Activated CD4-positive, alpha-beta T cell treated with anti-CD3 and anti-CD28 coated beads, Interleukin-2, amount 50 U/mL, for 24 hours (primary cell): ENCODE measurements at regions not wholly inside any gene's neighbourhood (a gene's known extent, or its start where the extent isn't known, plus 50 kb on each side); places are given as distances from the start of the nearest gene placed in this dataset.

Source experiments
- DNase-seq, 2 donors: peaks; one replicate each; pipeline ENCODE4 v3.0.0-alpha.2; 2020; ENCODE audit warnings: low read depth in 1 of 2, low spot score in 1 of 2

- DNase-seq: no peak
Observed at GRCh38 chr1:29454616-29455380, 218.5 kb downstream of the PTPRU start.

DNA sequence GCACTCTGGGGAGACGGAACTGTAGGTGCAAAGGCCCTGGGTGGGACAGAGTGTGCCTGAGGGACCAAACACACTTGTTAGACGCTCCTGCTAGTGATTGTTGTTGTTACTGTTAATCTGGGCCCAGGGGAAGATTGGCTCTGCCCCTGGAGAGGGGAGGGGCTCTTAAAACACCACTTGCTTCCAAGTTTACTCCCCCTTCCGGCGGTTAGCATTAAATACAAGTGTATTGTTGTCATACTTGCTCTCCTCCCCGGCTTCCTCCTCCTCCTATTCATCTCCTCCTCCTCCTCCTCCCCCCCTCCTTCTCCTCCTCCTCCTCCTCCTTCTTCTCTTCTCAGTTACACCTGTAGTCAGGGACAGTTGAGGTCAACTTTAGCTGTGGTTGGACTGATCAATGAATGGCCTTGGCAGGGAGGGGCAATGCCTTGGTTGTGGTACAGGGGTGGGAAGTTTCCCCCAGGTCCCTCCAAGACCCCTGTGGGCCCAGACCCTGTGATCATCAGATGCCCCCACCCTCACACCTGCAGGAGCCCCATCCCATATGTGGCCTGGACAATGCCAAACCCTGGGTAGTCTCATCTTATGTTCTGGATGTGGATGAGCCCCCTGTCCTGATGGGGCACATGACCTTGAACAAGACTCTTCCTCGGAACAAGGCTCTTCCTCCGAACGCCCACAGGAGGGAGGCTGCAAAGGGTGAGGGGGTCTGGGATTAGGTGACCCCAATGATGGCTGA lies 217.3 kb downstream of the PTPRU start:
- DNase-seq: no peak

DNA sequence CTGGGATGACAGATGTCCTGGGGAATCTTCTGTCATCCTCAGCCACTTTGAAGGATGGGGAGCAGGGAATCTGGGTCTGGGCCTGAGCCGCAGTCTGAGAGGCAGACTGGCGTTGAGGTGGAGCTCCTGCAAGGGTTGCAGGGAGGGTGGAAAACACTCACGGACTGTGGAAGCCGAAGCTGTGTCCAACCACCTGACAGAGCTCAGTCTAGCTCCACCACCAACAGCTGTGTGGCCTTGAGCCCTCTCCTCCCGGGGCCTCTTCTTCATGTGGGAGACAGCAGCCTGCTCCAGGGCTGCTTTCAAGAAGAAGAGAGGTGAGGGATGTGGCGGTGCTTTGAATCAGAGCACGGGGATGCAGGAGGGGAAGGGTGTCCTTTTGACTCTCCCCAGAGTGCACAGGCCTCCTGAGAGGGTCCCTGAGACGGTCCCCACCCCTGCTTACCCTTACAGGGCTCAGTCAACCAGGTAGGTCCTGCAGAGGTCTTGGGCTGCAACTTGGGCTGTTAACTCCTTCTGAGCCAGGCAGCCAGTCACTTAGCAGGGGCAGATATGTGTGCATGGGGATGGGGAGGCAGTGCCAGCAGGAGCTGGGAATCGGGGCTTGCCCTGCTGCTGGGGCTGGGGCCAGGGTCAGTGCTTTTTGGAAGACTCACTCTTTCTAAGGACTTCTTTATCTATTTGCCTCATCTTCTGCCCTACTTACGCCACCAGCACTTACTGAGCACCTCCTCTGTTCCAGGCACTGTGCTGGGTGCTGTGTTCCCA lies 216.3 kb downstream of the PTPRU start:
- no peak for DNase-seq

DNA sequence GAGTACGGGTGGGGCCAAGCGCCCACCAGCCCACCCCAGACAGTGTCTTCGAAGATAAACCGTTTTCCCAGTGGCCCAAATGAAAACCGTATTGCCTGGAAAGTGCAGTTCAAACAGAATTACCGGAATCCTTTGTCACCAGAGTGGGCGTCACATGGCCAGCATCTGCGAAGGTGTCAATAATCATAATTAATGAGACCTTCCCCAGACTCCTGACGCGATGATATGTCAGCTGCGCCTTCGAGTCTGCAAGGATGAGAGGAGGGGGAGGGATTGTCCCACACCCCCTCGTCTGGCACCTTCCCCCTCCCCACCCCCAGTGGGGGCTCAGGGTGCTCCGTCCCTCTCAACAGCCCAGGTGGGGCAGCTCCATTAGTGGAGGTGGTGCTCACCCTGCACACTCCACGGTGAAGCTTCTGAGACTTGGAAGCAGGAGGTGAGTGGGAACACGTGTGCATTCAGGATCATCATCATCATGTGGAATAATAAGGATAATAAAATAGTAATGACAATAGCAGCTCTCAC lies 215.1 kb downstream of the PTPRU start:
- no peak for DNase-seq

DNA sequence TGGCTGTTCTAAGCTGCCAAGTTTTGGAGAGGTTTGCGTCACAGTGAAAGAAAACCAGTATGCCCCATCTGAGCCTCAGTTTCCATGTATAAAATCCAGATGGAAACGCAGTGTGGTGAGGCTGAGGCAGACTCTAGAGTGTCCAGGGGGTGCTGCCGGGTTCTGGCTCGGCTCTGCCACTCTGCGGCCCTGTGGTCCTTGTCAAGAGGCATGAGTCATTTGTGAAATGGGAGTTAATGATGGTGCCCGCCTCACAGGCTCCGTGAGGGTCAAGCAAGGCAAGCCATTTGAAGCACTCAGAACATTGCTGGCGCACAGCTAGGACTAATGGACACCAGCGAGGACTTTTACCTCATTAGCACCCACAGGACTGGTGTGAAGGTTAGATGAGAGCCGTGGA lies 214.3 kb downstream of the PTPRU start:
- DNase-seq: no peak

- no peak for DNase-seq
Observed at GRCh38 chr1:29448456-29449235, 212.3 kb downstream of the PTPRU start.

- no peak for DNase-seq
Observed at GRCh38 chr1:29447368-29447767, 211.0 kb downstream of the PTPRU start.

GRCh38 chr1:29444782-29445729 lies 208.7 kb downstream of the PTPRU start:
- DNase-seq: no peak

- no peak for DNase-seq
Observed at GRCh38 chr1:29444081-29444715, 207.9 kb downstream of the PTPRU start.

DNA sequence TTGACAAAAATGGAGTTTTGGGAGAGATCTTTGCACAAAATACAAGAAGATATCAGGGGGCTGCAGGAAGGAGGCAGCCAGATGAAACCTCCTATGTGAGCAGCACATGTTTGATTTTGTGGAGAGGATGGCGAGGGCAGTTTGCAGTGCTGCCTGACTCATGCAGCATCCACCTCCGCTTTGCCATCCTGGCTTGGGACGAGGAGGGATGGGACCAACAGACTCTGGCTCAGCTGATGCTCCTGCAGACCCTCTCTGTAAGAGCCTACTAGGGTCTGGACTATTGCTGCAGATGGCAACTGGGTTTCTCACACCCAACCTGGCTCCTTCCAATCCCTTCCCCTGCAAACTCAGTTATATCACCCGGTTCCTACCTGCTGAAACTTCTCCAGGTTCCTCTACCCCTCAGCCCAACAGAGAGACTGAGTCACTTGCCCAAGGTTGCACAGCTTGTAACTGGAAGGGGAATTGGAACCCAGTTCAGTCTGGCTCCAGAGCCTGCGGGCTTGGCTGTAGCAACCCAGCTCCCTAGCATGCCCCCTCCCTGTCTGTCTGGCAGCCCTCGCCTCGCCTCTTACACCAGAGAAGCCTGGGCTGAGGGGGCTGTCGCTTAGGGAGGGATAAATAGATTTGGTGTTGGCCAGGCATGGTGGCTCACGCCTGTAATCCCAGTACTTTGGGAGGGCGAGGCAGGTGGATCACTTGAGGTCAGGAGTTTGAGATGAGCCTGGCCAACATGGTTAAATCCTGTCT lies 205.8 kb downstream of the PTPRU start:
- no peak for DNase-seq

DNA sequence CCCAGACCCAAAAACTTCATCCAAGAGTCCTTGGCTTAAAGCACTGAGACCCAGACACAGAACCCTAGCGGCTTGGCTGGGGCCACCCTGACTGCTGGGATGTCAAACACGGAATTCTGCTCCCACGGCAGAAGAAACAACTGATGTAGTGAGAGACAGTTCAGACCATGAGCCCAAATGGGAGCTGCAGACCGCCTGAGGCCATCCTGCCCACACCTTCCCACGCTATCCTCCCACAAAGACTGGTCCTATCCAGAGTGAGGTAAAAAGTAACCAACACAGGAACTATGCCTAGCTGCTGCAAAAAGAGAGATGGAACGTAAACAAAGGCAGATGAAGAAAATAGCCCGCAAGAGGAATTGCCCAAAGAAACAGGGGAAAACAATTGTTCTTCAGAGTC lies 203.3 kb downstream of the PTPRU start:
- no peak for DNase-seq

DNA sequence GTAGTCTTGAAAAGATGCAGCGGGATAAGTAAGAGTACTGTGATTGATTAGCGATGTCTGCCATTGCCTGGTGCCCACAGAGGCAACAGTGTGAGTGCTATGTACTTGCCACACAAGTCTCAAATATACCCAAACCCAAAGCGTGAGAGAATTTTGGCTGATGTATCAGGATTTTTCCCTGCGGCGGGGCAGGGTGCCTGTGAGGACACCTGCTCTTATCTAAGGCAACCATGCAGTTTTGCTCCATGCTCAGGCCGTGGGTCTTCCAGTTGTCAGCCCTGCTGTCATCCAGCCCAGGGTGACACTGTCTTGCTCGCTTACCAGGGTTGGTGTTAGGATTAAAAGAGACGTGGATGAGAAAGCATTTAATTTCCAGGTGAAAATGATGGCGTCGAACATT lies 202.7 kb downstream of the PTPRU start:
- DNase-seq: no peak

DNA sequence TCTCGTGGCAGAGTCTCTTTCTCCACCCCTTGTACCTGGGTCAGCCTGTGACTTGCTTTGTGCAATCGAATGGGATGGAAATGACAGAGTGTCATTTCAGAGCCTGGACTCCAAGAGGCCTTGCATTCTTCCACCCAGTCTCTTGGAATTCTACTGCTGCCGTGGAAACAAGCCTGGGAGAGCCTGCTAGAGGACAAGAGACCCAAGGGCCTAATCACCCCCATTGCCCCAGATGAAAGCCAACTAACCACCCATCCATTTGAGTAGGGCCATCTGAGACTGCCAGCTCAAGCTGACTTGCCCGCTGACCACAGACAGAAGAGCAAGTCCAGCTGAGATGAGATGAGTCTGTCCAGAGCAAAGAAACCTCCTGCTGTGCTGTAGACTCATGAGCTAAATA lies 201.6 kb downstream of the PTPRU start:
- DNase-seq: no peak

GRCh38 chr1:29436181-29436785 lies 200.0 kb downstream of the PTPRU start:
- no peak for DNase-seq

DNA sequence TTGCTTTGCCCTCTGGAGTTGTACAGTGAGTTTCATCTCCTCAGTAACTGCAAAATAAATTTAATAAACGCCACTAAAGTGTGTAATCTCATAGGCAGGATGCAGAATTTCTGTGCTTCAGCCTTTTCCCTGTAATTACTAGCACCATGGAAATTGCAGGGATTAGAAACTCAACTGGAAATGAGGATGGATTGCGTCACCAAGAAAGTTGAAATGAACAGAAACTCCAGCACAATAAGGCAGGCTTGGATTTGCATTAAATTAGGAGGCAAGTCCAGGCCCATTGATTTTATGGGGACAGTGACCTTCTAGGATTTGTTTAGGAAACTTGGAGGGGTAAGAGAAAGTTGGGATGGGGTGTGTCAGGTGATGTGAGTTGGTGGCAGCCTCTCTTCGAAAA lies 197.5 kb downstream of the PTPRU start:
- DNase-seq: no peak

DNA sequence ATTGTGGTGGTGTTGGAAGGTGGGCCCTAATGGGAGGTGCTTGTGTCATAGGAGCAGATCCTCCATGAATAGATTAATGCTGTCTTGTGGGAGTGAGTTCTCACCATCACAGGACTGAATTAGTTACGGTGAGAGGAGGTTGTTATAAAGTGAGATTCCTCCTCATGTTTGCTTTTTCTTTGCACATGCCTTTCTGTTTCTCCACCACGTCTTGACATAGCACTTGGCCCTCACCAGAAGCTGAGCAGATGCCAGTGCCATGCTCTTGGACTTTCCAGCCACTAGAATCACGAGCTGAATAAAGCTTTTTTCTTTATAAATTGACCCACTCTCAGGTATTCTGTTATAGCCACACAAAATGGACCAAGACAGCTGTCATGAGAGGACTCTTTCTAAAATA lies 194.8 kb downstream of the PTPRU start:
- no peak for DNase-seq

GRCh38 chr1:29429656-29430055 lies 193.3 kb downstream of the PTPRU start:
- DNase-seq: no peak

GRCh38 chr1:29428997-29429396 lies 192.7 kb downstream of the PTPRU start:
- DNase-seq: no peak
